ENCODE measurements at regions not wholly inside any gene's neighbourhood (a gene's known extent, or its start where the extent isn't known, plus 50 kb on each side); places are given as distances from the start of the nearest gene placed in this dataset.

DNA sequence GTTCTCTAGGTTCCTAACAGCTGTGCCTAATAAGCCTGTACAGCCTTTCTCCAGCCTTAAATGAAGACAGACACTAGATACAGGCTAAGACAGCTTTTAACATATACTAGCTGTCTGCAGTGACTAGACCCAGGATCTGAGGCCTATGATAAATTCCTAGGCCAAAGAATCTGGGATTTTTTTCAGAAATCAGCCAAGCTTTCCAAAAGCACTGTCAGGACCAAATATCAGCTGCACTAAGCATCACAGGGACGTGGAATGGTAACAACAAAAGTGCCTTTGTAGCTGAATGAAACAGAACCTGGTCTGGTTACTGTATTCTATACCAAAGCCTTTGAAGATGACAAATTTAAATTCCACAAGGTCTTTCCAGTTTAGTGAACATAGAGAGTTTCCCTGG is 77.9 kb upstream of the DOCK9 start:
- DNase-seq, result no peak

DNA sequence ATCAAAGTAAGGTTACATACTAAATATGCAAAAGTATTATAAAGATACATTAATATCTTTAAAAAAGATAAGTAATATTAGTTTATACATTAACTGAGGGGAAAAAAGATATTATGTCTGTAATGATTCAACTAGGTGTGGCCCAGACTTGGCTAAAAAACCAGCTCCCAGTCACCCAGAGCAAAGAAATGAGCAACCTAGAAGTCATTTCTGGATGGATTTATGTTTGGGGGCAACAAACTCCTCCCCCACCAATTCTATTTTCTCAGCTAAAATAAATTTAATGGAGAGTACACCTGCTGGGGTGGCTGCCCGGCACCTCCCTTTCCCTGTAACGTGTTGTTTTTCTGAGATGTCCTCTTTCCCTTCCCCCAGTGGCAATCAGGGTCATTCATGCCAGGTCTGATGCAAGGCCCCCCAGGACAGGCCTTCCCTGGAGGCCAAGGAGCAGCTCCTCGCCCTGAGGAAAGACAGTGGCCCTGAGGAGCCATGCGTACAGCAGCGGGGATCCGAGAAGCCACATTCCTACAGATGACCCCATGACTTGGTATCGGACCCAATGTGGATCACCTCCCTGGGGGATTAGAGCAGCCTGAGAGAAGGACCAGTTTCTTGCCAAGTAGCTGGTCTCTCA is 78.6 kb upstream of the DOCK9 start:
- no peak for DNase-seq

DNA sequence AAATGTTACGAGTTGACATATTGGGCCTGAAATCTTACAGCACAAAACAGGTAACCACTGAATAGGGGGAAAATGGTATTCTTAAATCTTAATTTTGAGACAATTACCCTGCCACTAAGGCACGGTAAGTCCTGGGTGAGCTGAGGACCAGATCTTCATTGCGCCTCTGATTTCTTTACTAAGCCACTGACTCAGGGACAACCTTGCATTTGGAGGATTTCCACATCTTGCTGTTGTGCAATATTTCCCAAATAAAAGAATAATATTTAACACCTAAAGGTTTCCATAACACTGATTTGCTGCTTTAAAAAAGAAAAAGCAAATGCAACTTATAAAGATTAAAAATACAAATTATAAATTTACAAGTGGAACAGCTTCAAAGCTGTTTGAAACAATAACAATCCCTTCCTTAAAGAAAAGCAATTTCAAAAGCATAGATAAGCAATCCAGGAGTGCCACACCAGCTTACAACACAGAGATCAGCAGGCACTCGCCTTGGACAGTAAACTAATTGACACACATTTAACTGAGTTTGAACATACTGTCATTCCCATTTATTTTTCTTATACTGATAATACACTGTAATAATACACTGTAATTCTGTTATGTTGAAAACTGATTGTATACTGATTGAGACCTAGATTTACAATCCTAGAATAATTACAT is 79.6 kb upstream of the DOCK9 start:
- DNase-seq, result no peak

DNA sequence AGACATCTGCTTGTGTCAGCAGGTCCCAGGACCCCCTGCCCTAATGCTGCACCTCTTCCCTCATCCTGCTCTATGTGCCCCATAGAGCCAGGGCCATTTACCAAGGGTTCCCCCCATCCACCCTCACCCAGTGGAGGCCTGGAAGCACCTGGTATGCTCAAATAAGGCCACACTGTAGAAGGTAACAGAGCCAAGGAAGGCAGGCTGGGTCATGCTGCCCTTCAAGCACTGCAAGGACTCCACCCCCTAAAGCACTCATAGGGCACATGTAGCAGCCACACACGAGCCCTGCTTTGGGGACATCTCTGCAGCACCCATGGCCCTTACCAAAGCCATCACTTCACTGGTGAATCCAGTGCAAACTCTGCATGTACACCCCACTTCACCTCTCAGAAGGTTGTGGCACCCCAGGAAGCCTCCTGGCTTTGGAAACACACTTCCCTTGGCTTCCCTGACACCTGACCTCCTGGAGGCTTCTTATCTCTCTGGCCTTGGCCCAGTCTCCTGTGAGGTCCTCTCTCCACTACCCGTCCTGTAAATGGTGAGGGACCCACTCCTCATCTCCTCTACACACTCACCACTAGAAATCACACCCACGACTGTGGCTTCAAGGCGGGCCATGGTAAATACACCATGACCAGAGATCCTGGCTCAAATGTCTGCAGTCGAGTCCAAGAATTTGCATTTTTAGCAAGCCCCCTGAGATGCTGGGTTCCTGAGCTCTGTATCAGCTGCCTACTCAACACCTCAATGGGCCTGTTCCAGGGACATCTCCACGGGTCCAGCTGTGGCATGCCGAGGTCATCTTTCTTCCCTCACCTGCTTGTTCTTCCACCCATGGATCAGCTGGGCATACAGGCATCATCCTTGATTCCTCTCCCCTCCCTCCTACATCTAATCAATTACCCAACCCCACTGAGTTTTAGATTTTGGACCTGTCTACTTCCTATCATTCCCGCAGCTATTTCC is 80.9 kb upstream of the DOCK9 start:
- DNase-seq, result no peak

DNA sequence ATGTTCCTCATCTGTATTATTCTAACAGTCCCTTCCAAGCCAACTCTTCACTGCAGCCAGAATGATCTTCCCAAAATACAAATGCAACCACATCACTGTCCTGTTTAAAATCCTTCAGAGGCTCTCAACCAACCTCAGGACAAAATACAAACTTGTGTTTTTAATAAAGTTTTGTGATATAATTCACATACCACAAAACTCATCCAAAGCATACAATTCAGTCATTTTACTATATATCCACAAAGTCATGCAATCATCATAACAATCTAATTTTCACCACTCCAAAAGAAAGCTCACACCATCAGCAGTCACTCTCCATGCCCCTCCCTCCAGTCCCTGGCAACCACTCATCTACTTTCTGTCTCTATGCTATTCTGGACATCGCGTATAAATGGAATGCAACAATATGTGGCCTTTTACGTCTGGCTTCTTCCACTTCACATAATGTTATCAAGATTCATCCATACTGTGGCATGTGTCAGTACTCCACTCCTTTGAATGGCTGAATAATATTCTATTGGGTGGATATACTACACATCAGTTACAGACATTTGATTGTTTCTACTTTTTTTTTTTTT is 81.7 kb upstream of the DOCK9 start:
- DNase-seq, result no peak

DNA sequence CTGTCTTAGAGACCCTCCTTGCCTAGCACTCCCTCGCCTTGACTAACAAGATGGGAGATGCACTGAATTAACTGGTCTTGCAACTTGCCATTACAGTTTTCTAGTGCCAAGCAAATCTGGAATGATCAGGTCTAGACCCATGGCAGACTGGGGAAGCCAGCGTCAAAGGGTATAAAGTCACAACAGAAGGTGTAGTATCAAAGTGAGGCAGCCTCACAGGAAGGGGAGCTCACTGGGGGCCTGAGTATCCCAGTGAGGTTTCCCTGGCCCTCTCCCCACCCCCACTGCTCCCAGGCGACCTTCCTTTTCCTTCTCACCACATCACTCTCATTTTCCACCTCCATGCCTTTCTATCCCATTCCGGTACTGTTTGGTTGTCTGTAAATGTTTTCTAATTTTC is 83.5 kb upstream of the DOCK9 start:
- DNase-seq, result no peak

DNA sequence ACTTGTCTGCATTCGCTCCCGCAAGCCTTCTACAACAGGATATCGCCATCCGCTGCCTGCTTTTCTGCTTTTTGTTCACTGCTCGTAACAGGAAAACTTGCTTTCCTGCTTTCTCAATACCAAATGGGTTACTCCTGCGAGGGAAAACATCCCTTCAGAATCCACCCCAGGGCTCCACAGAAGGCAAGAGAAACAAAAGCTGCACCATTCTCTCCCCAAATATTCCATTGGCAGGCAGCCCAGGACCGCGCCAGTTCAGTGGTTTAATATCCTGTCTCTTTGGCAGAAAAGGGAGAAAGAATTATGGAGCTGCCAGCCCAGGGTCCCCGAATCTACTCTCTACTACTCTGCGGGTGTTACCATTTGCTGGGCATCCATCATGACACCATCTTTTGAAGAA is 84.7 kb upstream of the DOCK9 start:
- DNase-seq, result no peak

DNA sequence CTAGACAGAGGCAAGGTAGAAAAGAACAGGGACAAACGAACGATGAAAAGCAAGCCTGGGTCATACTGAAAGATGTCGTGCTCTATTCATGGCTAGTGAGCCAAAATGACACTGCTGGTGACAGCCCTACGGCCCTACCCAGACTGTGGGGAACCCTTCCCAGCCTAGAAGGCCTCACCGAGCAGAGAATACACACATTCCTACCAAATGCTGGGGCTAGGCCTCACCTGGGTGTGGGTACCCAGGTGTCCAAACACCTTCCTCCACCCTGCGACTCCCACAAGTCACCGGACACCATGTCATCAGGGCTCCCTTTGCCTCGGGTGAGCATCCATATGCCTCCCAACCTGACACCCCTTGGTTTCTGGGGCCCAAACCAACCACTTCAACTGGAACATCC is 85.3 kb upstream of the DOCK9 start:
- DNase-seq, result no peak

DNA sequence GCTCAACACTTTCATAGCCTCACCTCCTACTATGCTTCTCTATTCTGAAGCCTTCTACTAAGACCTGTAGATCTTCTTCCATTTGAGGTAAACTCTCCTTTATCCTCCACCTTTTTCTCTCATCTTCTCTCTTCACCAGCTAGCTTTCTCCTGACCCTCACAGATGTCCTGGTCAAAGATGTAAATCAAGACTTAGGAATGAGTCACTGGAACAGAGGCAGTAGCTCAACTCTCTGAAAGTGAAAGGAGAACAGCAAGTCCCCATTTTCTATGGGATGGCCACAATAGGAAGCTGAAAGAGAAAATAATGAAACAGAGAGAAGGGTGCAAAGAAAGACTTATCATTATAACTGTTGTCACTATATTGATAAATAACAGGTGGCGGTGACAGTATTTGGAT is 86.1 kb upstream of the DOCK9 start:
- DNase-seq, result no peak

DNA sequence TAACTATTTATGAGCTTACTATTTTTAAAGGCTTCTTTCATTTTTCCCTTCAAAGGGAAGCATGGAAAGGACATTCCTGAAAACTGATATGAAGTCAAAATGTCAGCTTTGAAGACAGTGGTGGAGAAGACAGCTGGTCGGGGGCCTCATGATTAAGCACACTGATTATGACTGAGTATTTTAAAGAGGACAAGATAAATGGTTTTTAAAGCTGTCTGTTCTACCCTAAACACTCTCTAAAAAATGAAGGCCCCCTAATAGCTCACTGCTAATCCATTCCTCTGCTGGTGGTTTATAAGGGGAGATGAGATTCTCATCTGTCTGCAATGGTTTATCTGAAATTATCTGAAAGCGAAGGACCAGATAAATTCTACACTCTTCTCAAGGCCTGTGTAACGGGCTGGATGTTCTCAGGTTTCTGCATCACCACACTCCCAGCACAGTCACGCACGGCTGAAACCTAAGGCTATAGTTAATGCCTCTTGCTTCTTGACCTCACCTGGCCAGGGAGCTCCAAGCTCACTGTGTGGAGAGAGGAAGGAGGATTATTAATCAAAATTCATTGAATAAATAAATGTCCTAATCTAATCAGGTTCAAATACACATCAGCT is 86.9 kb upstream of the DOCK9 start:
- no peak for DNase-seq

DNA sequence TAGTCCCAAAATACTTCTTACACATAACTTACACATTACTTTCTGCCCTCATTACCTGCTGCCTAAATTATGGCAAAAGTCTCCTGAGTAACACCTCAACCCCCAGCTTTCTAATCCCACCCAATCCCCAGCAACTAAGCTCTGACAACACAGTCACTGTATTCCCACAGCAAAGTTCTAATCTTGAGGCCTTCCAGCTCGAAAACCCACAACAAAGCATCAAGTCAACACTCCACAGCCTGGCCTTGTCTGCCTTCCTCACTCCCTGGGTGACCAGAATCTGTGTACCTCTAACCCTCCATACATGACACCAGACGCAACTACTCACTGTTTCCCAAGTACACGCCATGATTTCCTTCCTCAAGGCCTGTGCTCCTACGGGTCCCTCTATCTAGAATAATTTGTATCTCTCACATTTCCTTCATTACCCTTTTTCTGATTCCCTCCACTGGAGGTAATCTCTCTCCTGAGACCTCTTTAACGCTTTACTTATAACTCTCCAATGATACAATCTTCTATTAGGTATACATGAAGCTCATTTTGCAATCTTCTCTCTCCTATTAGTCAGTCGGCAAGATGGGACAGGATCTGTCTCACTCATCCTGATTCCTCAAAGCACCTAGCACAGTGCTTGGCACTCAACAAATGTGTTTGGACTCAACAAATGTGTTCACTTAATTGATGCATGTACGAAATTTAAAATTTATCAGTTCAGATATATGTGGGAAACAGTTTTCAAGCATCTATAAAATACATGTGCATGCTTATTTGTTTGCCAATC is 87.6 kb upstream of the DOCK9 start:
- DNase-seq, result no peak

DNA sequence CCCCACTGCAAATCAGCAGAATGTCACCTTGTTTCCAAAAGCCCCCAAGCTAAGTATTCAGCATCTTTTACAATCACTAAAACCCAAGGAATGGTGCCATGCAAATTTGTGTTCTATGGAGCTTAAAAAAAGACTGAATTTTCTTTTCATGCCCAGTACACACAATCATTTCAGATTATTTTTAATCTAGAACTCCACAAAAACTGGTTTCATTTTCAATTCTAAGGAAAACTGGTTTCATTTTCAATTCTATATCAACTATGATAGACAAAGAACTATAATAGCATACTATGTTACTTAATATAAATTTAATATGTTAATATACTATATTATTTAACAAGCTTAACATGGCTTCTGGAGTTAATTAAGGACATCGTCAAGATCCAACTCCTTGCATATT is 88.4 kb upstream of the DOCK9 start:
- DNase-seq, result no peak

DNA sequence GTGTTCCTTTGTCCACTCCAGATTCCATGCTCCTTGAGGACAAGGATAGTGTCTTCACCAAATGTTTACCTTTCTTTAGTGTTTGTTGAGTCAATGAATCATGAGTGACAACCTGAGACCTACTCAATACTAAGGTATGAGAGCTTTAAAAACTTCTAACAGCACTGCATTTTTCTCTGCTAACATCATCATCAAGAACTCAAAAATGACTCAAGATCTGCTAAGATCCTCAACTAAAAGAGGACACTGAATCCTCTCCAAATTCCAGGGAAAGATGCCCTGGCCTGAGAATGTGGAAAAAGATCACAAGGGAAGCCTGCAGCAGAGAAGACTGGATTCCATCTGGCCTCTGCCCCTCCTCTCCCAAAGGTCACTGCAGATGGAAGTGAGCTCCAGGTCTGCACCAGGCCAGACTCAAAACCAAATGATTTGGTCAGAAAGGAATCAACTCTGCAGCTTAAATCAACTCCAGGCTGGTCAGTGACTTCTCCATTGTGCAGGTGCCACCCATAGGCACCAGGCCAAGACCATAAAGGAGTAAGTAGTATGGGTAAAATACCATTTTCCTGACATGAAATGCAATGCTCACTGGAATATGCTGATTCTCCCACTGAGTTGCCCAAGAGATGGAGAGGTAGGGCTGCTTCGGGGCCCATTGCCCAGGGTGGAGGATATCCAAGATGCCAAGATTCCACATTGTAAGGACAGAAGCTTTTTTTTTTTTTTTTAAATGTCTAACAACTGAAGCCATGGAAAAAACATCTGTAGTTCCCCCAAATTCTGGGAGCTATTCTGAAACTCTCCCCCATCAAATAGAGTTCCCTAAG is 89.5 kb upstream of the DOCK9 start:
- no peak for DNase-seq

DNA sequence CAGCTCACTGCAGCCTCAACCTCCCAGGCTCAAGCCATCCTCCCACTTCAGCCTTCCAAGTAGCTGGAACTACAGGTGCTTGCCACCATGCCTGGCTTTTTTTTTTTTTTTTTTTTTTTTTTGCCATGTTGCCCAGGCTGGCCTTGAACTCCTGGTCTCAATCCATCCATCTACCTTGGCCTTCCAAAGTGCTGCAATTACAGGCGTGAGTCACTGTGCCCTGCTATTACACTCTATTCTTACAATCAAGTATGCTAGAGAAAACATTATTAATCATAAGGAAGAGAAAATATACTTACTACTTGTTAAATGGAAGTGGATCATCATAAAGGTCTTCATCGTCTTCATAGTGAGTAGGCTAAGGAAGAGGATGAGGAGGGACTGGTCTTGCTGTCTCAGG is 93.3 kb upstream of the DOCK9 start:
- DNase-seq, result no peak

DNA sequence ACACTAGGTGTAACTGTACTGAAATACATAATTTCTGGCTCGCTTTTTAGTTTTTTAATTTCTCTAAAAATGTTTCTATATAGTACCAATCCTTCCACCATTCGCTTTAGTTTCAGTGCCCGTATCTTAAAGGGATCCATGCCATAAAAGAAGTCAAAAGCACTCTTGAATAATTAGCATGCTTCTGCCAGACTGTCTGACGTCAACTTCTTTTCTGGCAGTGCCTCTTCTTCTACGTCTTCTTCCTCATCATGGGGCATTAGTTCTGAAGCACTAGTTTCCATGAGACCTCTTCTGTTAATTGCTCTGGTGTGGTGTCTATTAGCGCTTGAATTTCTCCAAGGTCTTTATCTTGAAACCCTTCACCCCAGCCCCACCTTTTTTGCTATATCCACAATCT is 93.8 kb upstream of the DOCK9 start:
- no peak for DNase-seq

DNA sequence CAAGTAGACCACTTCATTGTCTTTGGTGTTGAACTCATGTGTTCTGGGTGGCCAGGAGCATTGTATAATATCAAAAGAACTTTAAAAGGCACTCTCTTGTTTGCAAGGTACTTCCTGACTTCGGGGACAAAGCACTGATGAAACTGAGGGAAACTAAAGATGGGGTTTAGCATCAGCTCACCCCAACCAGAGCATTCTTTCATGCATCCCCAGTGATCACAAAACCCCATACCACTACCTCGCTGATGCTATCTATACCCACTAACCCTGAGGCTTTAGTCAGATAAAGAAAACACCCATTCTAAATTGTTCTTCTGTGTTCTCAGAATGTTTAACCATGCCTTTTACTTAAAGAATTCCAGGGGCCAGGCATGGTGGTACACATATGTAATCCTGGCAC is 94.5 kb upstream of the DOCK9 start:
- no peak for DNase-seq

DNA sequence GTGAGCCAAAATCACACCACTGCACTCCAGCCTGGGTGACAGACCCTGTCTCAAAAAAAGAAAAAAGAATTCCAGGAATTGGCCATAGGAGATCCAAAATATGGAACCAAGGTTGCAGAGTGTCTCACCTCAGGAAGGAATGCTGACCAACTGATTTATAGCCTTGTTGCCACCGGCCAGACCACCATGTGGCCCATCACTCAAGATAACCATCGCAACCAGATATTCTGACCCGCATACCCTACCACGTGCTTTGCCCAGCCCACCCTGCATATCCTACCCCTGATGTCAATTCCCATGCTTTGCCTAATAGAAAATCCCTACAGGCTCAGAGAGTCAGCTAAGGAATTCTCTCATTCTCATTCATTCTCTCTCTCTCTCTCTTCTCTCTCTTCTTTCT is 95.1 kb upstream of the DOCK9 start:
- no peak for DNase-seq

DNA sequence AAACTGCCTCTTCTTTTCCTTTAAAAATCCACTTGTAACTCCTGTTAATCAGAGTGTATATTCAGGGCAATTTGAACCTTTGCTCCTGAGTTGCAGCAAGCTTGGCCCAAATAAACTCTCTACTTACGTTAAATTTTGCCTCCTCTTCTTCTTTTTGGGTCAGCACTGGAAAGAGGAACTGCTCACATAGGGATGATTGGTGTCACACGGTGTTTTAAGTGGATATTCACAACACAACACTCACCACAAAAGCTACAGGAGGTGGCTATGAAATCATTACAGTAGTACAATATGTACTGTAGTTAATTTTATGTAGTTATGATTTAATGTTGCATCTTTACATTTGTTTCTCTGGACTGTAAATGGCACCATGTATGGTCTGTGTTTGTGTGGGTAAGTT is 96.8 kb upstream of the DOCK9 start:
- no peak for DNase-seq

DNA sequence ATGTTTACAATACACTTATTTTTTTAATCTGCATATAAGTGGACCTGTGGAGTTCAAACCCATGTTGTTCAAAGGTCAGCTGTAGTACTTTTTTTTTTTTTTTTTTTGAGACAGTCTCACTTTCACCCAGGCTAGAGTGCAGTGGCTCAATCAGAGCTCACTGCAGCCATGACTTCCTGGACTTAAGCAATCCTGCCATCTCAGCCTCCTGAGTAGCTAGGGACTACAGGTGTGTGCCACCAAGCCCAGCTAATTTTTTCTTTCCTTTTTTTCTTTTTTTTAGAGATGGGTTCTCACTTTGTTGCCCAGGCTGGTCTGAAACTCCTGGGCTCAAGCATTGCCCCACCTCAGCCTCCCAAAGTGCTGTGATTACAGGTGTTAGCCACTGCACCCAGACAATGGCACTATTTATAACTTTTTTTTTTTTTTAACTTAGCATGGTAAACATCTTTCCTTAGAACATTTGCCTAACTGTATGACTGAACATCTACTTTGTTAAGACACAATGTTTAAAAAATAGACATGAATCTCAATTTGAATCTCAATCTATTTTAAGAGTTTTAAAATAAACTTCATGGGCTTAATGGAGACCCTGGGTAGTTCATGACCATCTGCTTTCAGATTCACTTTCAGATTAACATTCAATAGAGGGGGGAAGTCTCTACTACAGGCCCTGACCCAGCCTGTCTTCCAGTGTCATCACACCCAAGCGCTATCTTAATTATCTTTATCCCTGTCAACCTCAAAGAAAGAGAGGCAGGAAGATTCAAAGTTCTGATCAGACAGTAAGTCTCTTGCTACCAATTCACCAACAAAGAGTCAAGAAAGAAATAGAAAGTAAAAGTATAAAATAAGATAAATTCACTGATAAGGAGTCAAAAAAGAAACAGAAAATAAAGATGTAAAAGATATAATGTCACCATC is 97.7 kb upstream of the DOCK9 start:
- no peak for DNase-seq

Data from NCI-H1436 treated with DMSO at 0.1 percent for 48 hours (cell line).